IMR-90 (cell line): ENCODE measurements at regions not wholly inside any gene's neighbourhood (a gene's known extent, or its start where the extent isn't known, plus 50 kb on each side); places are given as distances from the start of the nearest gene placed in this dataset.

Source experiments
- CEBPB ChIP-seq: IDR thresholded peaks from 2 replicates; pipeline ENCODE4 v1.6.1; 2012; ENCODE audit warnings: low read depth, low read length, improper control_type of control experiment
- CTCF ChIP-seq: conservative IDR thresholded peaks from 2 replicates; pipeline ENCODE4 v1.5.1; 2012; ENCODE audit warnings: mild to moderate bottlenecking, low read depth, low read length, improper control_type of control experiment
- MAFK ChIP-seq: IDR thresholded peaks from 2 replicates; pipeline ENCODE4 v1.6.1; 2012; ENCODE audit warnings: low read depth, low read length, improper control_type of control experiment
- MAZ ChIP-seq: IDR thresholded peaks from 2 replicates; pipeline ENCODE4 v1.6.1; 2012; ENCODE audit warnings: low read depth, mild to moderate bottlenecking, low read length, improper control_type of control experiment, moderate library complexity, borderline replicate concordance
- MXI1 ChIP-seq: IDR thresholded peaks from 2 replicates; pipeline ENCODE4 v1.6.1; 2012; ENCODE audit warnings: low read depth, mild to moderate bottlenecking, low read length, moderate library complexity, borderline replicate concordance
- POLR2A ChIP-seq: IDR thresholded peaks from 2 replicates; pipeline ENCODE4 v1.6.1; 2012; ENCODE audit warnings: mild to moderate bottlenecking, low read depth, low read length
- RAD21 ChIP-seq: IDR thresholded peaks from 2 replicates; pipeline ENCODE4 v1.6.1; 2012; ENCODE audit warnings: low read length, improper control_type of control experiment
- RCOR1 ChIP-seq: IDR thresholded peaks from 2 replicates; pipeline ENCODE4 v1.6.1; 2012; ENCODE audit warnings: mild to moderate bottlenecking, low read length, improper control_type of control experiment; ENCODE audit not compliant: insufficient replicate concordance
- SMC3 ChIP-seq: fragments of 150-350 bp; IDR thresholded peaks from 2 replicates; pipeline ENCODE4 v1.6.1; 2016; ENCODE audit warnings: low read depth, mild to moderate bottlenecking, antibody characterized with exemption, low read length, moderate library complexity
- USF2 ChIP-seq: fragments of 150-350 bp; IDR thresholded peaks from 2 replicates; pipeline ENCODE4 v1.6.1; 2017; ENCODE audit warnings: mild to moderate bottlenecking, antibody characterized with exemption, low read length, low read depth

DNA sequence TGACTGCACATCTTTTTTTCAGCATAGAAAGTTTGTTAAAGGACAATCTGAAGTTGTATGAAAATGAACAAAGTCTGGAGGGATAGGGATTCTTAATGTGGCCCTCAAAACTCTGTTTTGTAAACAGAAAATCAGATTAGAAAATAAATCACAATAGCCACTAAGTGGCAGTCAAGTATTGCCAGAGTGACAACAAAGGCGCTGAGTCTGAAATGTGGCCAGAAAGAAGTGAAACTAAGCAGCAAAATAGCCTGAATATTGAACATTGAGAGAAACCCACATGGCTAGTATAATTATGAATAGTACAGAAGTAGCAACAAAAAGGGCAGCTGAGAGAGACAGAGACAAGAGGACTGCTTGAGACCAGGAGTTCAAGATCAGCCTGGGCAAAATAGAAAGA lies 81.1 kb upstream of the CT45A1 start:
- TF ChIP-seq POLR2A (no peak), RCOR1 (no peak), USF2 (no peak), CTCF (no peak), MAZ (no peak), SMC3 (no peak), RAD21 (no peak), MXI1 (no peak), CEBPB (no peak), MAFK (no peak)
